Ishikawa (cell line): ENCODE measurements at regions not wholly inside any gene's neighbourhood (a gene's known extent, or its start where the extent isn't known, plus 50 kb on each side); places are given as distances from the start of the nearest gene placed in this dataset.

Experiments used
- EP300 ChIP-seq: IDR thresholded peaks from 2 replicates; pipeline ENCODE4 v1.6.1; 2012; ENCODE audit warnings: borderline replicate concordance
- REST ChIP-seq: IDR thresholded peaks from 2 replicates; pipeline ENCODE4 v1.6.1; 2012; ENCODE audit warnings: low read depth, mild to moderate bottlenecking
- TEAD4 ChIP-seq: IDR thresholded peaks from 2 replicates; pipeline ENCODE4 v1.6.1; 2012
- USF1 ChIP-seq: IDR thresholded peaks from 2 replicates; pipeline ENCODE4 v1.6.1; 2012

GRCh38 chr4:163991298-163991865 is 496.9 kb downstream of the TMA16 start:
- TF ChIP-seq EP300 = no peak
- TF ChIP-seq TEAD4 = no peak
- TF ChIP-seq REST = no peak
- no peak for TF ChIP-seq USF1
